ENCODE measurements at regions not wholly inside any gene's neighbourhood (a gene's known extent, or its start where the extent isn't known, plus 50 kb on each side); places are given as distances from the start of the nearest gene placed in this dataset.

DNA sequence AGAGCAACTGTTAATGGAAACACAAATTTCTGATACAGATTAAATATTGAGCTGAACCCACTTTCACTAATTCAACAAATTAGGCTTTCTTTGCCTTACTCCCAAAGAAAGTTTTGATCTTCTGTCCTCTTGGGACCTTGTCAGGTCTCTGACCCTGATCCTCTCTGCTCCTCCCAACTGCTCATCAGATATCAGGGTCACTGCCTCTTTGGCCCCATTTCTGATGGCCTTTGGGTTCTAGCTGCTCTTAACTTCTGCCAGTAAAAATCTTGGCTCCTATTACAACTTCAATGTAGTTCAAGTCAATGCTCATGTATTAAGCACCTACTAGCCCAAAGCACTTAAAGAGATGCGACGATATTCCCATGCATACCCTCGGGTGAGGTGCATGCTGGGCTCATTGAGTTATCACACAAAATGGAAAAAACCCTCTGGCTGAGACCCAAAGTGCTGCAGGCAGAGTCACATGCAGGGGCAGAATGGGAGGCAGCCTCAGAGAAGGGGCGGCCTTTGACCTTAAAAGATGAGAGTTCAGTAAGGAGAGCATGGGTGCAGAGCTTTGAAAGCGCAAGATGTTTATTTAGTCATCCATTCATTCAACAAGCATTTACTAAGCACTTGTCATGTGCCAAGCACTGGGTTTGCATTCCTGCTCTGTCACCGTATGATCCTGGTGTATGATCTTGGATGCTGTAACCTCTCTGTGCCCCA is 183.4 kb downstream of the USP12 start:
- no peaks in the 10 kb centered on the region for H3K27me3 ChIP-seq (replicated peaks; ENCODE audit: control insufficient read depth, insufficient read depth, low read length)
- Mint-ChIP-seq H3K4me1 (ENCODE audit: low read depth, unreplicated experiment) (peaks cover 42% of the 10 kb centered on the region), H3K4me3 (ENCODE audit: unreplicated experiment) (no peak overlapping the region), H3K27ac (ENCODE audit: unreplicated experiment) (peak overlapping the region; percentile 52), H3K36me3 (ENCODE audit: insufficient read depth, unreplicated experiment) (peaks cover 8% of the 10 kb centered on the region), H3K9me3 (ENCODE audit: unreplicated experiment) (no peaks in the 10 kb centered on the region), H3K27me3 (ENCODE audit: insufficient read depth, unreplicated experiment) (no peaks in the 10 kb centered on the region)
- TF ChIP-seq, protein P1, sequence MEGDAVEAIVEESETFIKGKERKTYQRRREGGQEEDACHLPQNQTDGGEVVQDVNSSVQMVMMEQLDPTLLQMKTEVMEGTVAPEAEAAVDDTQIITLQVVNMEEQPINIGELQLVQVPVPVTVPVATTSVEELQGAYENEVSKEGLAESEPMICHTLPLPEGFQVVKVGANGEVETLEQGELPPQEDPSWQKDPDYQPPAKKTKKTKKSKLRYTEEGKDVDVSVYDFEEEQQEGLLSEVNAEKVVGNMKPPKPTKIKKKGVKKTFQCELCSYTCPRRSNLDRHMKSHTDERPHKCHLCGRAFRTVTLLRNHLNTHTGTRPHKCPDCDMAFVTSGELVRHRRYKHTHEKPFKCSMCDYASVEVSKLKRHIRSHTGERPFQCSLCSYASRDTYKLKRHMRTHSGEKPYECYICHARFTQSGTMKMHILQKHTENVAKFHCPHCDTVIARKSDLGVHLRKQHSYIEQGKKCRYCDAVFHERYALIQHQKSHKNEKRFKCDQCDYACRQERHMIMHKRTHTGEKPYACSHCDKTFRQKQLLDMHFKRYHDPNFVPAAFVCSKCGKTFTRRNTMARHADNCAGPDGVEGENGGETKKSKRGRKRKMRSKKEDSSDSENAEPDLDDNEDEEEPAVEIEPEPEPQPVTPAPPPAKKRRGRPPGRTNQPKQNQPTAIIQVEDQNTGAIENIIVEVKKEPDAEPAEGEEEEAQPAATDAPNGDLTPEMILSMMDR (IDR thresholded peaks at IDR 0.05; ENCODE audit: insufficient read depth in 1 of 2, low read depth in 1 of 2, low read length in 1 of 2, severe bottlenecking in 1 of 2, unreplicated experiment in 1 of 2), result no peak
- H3K4me1 ChIP-seq, result peaks cover 31% of the 10 kb centered on the region
- ChIA-PET CTCF (interaction anchor here (1.9 to 2.2 kb wide), 2 partner anchors 41 to 371 kb away, joined by 7 to 8 read pairs; no protein-coding TSS in a partner anchor), POLR2A (interaction anchor here (0.5 kb wide), 1 partner anchor 13 kb away, joined by 5 read pairs; no protein-coding TSS in a partner anchor)
- intact Hi-C loops (cut with micrococcal nuclease; ENCODE audit: unreplicated experiment), result loop anchor here (5.0 kb wide), 1 partner anchor 284 kb away; the partner anchor contains the start of gene RASL11A
- no peaks in the 10 kb centered on the region for H3K9me3 ChIP-seq
- DNase-seq, result peak in 1 of 2 experiments; percentile 35
- H3K4me3 ChIP-seq (ENCODE audit: low read depth, low read length), result no peak overlapping the region
- no peaks in the 10 kb centered on the region for H3K36me3 ChIP-seq (ENCODE audit: control insufficient read depth, insufficient read depth, low read length)
- BruUV-seq (replicated peaks), result no TSS peak

DNA sequence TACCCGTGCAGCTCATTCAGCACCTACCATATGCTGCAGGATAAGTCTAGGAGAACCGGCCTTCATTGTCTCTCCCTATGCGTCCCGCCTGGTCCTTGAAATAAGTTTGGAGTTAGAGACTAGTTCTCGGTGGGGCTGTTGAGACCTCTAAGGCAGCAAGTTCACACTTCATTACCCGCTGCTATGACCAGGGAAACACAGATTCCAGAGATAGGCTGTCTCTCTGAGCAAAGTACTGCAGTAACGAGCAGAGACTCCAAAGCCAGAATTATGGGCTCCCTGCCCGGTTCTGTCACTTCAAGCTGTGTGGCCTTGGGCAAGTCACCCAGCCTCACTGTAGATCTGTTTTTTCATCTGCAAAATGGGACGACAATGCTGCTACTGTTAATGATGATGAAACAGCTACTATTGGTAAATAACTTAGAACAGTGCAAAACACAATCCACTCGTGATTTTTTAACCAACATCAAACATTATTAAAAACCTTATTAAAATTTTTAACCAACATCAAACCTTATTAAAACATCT is 184.1 kb downstream of the USP12 start:
- DNase-seq, result no peak
- Mint-ChIP-seq H3K9me3 (ENCODE audit: unreplicated experiment) (no peaks in the 10 kb centered on the region), H3K27me3 (ENCODE audit: insufficient read depth, unreplicated experiment) (no peaks in the 10 kb centered on the region), H3K4me1 (ENCODE audit: low read depth, unreplicated experiment) (peaks cover 49% of the 10 kb centered on the region), H3K36me3 (ENCODE audit: insufficient read depth, unreplicated experiment) (peaks cover 11% of the 10 kb centered on the region), H3K4me3 (ENCODE audit: unreplicated experiment) (no peak overlapping the region), H3K27ac (ENCODE audit: unreplicated experiment) (no peak overlapping the region)
- intact Hi-C loops (cut with micrococcal nuclease; ENCODE audit: unreplicated experiment), result loop anchor here (5.0 kb wide), 1 partner anchor 285 kb away; the partner anchor contains the start of gene RASL11A
- TF ChIP-seq, protein P1 (IDR thresholded peaks at IDR 0.05; ENCODE audit: insufficient read depth in 1 of 2, low read depth in 1 of 2, low read length in 1 of 2, severe bottlenecking in 1 of 2, unreplicated experiment in 1 of 2), result no peak
- ChIA-PET CTCF (interaction anchor here (1.9 to 3.0 kb wide), 3 partner anchors 41 to 375 kb away, joined by 7 to 38 read pairs (median 8); no protein-coding TSS in a partner anchor), POLR2A (no interaction called here)
- H3K9me3 ChIP-seq, result no peaks in the 10 kb centered on the region
- no peaks in the 10 kb centered on the region for H3K27me3 ChIP-seq (replicated peaks; ENCODE audit: control insufficient read depth, insufficient read depth, low read length)
- peaks cover 32% of the 10 kb centered on the region for H3K4me1 ChIP-seq
- no peaks in the 10 kb centered on the region for H3K36me3 ChIP-seq (ENCODE audit: control insufficient read depth, insufficient read depth, low read length)
- BruUV-seq (replicated peaks), result no TSS peak
- no peak overlapping the region for H3K4me3 ChIP-seq (ENCODE audit: low read depth, low read length)

DNA sequence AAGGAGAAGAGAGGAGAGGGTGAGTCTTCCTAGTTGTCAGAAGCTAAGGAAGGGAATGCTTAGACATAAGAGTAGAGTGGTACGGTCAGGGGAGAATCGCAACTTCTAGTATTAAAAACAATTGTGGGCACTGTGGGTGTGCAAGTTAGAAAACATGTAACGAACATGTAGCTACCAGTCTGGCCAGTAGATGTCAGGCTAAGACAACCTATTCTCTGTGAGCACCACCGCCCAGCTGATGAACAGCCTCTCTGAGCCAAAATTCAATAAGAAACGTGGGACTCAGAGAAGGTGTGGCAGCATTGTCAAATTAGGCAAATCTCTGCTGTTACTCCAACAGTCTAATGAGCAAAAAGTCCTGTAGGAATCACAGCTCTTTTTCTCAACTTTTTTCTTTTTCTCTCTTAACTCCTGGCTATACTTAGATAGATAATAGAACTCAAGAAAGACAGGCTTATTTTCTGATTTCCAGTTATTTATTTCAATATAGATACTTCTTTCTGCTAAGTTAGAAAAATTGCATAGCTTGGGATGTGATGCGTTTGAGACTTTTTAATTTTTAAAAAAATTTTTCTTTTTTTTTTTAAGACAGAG is 186.2 kb downstream of the USP12 start:
- Histone ChIP-seq H3K36me3 (ENCODE audit: control insufficient read depth, insufficient read depth, low read length) (no peaks in the 10 kb centered on the region), H3K4me3 (ENCODE audit: low read depth, low read length) (no peak overlapping the region), H3K27me3 (replicated peaks; ENCODE audit: control insufficient read depth, insufficient read depth, low read length) (no peaks in the 10 kb centered on the region), H3K4me1 (peaks cover 49% of the 10 kb centered on the region), H3K9me3 (no peaks in the 10 kb centered on the region)
- intact Hi-C loops (cut with micrococcal nuclease; ENCODE audit: unreplicated experiment), result loop anchor here (1.0 to 5.0 kb wide), 3 partner anchors 219 to 374 kb away; partner anchors contain the start of gene RASL11A
- TF ChIP-seq, protein P1 (IDR thresholded peaks at IDR 0.05; ENCODE audit: insufficient read depth in 1 of 2, low read depth in 1 of 2, low read length in 1 of 2, severe bottlenecking in 1 of 2, unreplicated experiment in 1 of 2), result peak; percentile 65 to 92
- ChIA-PET CTCF (interaction anchor here (0.6 to 3.0 kb wide), 24 partner anchors 14 to 969 kb away, joined by 3 to 42 read pairs (median 4); no protein-coding TSS in a partner anchor), POLR2A (no interaction called here)
- BruUV-seq (replicated peaks), result no TSS peak
- Mint-ChIP-seq H3K9me3 (ENCODE audit: unreplicated experiment) (no peaks in the 10 kb centered on the region), H3K4me1 (ENCODE audit: low read depth, unreplicated experiment) (peaks cover 62% of the 10 kb centered on the region), H3K4me3 (ENCODE audit: unreplicated experiment) (no peak overlapping the region), H3K27ac (ENCODE audit: unreplicated experiment) (peak overlapping the region; percentile 30), H3K27me3 (ENCODE audit: insufficient read depth, unreplicated experiment) (no peaks in the 10 kb centered on the region), H3K36me3 (ENCODE audit: insufficient read depth, unreplicated experiment) (peaks cover 11% of the 10 kb centered on the region)
- peak; percentile 80 to 83 for DNase-seq
